UCSD-AML1 (cell line): ENCODE measurements at regions not wholly inside any gene's neighbourhood (a gene's known extent, or its start where the extent isn't known, plus 50 kb on each side); places are given as distances from the start of the nearest gene placed in this dataset.

Source experiments
- DNase-seq: peaks from one replicate; lab custom pipeline; 2025; ENCODE audit not compliant: unreplicated experiment; lab: John Stamatoyannopoulos, UW

DNA sequence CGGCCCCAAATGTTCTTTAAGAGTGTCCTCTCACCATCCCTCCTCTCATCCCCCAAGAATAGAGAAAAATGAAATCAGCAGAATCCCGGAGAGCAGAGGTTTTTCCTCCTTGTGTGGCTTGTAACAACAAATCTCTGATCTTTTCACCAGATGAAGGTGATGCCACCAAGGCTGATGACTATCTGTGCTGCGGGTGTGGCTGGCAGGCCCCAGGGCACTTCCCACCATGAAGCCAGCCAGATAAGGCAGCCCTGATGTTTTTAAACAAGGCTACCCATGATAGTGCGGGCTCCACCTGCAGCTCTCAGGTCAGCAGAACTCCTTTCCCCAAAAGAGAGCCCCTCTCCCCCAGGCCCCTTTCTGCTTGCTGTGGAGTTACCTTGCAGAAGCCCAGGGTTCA lies 58.0 kb upstream of the PARP11 start:
- DNase-seq = no peak

DNA sequence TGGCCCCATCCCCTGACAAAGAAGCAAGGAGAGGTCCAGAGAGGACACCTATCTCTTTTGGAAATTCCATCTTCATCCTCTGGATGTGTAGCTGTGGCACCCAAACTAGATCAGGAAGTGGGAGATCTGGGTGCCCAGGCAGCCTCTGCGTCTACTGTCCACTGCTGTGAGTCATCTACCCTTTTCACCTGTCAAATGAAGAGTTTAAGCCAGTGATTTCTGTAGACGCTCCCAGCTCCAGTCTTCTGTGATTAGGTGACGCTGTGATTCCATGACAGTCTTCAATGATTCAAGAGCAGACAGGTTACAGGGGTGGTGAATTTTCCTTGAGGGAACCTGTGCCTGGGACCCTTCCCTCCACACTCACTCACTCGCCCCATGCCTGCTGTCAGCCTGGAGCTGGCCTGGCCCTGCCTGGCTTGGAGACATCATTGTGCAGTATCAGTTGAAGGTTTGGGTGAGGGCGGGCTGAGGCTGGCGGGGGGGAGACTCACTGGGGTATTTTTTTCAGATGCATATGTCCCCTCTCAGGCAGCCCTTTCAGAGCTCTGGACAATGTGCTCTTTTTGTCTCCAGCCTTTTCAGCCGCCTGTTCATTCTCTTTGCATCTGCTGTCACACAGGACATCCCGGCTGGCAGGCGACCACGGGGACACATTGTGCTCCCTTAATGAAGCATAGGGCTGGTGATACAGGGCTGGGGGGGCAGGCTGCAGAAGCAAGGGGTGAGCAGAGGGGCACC lies 56.8 kb upstream of the PARP11 start:
- no peak for DNase-seq

DNA sequence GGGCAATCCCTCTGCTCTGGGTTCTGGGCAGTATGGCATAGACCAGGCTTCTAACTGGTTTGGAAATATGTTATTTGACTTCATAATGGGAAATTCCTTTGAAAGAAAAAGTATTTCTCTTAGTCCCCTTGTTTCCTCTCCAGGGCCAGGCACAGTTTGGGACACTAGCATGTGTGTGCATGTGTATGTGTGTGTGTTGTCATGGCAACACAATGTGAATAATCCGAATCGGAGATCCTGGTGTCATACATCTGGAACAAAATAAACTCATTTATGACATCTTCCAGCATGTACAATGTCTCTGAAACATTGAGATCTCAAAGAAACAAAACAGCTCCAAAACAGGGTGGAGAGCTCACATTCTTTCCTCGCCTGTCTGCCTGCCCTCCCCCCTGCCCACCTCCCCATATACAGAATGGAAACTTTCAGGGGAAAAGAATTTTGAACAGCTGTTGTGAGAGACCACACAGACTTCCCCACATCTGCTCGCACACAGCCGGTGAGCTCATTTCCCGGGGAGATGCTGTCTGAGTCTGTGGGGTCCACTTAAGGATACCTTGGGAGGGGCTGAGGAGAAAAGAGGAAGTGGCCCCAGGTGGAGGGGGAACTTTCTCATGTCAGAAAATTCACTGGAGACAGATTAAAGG lies 55.5 kb upstream of the PARP11 start:
- peak; percentile 64 for DNase-seq

DNA sequence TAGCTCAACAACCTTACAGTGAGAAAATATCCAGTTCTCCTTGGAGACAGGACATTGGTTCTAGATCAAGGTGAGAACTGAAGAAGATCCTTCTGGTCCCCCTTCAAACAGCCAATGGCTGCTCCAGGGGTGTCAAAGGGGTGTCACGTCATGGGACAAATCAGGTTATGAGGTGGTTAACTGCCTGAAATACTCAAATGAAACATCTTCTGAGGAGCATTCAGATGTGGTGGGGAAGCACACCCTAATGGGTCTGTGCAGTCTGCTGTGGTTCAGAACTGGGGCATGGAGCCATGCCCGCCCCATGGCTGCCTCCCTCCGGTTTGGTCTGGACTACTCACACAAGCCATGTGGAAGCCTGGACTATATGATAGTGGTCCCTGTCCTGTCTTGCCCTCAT lies 52.4 kb upstream of the PARP11 start:
- DNase-seq = no peak

DNA sequence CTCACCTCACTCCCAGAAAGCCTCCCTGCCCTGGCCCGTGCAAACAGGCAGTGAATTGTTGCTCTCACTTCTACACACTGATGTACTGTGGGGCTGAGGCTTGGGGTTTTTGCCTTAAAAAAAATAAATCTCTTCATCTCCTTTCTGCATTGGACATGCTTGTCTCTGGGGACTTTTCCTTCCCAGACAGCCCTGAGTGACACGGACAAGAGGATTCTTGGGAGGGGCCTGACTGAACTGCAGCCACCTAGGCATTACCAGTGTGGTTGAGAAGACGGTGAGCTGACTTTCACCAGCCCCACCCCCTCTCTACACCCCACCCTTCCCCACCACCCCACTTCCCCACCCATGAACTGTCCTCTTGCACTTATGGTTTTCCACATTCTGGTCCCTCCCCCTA lies 51.6 kb upstream of the PARP11 start:
- DNase-seq = no peak

DNA sequence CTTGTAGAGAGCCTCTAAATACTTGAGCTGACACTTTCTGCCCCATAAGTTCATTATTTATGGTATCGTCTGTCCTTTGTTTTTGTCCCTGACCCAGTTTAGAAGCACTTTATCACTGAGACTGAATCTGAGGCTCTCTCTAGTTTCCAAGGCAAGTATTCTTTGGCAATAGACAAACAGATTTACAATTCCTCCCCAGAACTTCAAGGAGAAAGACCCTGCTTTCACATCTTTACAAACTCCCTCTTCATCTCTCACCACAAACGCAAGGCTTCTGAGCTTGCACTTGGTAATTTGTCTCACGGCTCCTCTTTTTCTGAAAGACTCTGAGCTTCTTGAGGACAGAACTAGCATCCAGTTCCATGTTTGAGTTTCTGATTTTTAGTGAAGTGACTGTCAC lies 49.8 kb upstream of the PARP11 start:
- no peak for DNase-seq
